ENCODE measurements at regions not wholly inside any gene's neighbourhood (a gene's known extent, or its start where the extent isn't known, plus 50 kb on each side); places are given as distances from the start of the nearest gene placed in this dataset.

- 68% methylated on average over 4 of the region's 4 CpGs for WGBS (ENCODE audit: low lambda C conversion rate, missing lambda C conversion rate)
These were observed 213.5 kb upstream of the MKI67 start for GRCh38 chr10:128339753-128340152.

GRCh38 chr10:128345353-128345752 is 219.1 kb upstream of the MKI67 start:
- Histone ChIP-seq H4K20me1 (ENCODE audit: insufficient read depth, poor library complexity, severe bottlenecking) (no peaks in the 10 kb centered on the region), H3K9me3 (ENCODE audit: low read depth) (no peaks in the 10 kb centered on the region), H3K27me3 (peaks cover 7% of the 10 kb centered on the region), H3K79me2 (no peaks in the 10 kb centered on the region), H3K4me3 (no peak overlapping the region), H3K4me2 (no peak overlapping the region), H3K27ac (no peak overlapping the region), H3K4me1 (ENCODE audit: insufficient read depth) (no peaks in the 10 kb centered on the region), H3K9me2 (replicated peaks; ENCODE audit: insufficient read depth) (no peaks in the 10 kb centered on the region), H2AFZ (no peak overlapping the region), H3K36me3 (replicated peaks; ENCODE audit: insufficient read depth, low read depth) (no peaks in the 10 kb centered on the region)
- no peak for DNase-seq (ENCODE audit: low spot score)
- 86% methylated on average over 4 of the region's 4 CpGs for WGBS (ENCODE audit: low lambda C conversion rate, missing lambda C conversion rate)
- TF ChIP-seq EZH2 (IDR thresholded peaks at IDR 0.05; ENCODE audit: borderline replicate concordance): no peak
- TF ChIP-seq, protein P1, sequence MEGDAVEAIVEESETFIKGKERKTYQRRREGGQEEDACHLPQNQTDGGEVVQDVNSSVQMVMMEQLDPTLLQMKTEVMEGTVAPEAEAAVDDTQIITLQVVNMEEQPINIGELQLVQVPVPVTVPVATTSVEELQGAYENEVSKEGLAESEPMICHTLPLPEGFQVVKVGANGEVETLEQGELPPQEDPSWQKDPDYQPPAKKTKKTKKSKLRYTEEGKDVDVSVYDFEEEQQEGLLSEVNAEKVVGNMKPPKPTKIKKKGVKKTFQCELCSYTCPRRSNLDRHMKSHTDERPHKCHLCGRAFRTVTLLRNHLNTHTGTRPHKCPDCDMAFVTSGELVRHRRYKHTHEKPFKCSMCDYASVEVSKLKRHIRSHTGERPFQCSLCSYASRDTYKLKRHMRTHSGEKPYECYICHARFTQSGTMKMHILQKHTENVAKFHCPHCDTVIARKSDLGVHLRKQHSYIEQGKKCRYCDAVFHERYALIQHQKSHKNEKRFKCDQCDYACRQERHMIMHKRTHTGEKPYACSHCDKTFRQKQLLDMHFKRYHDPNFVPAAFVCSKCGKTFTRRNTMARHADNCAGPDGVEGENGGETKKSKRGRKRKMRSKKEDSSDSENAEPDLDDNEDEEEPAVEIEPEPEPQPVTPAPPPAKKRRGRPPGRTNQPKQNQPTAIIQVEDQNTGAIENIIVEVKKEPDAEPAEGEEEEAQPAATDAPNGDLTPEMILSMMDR (IDR thresholded peaks at IDR 0.05; ENCODE audit: poor library complexity): no peak
- no peak for TF ChIP-seq EZH2phosphoT487 (IDR thresholded peaks at IDR 0.05; ENCODE audit: low read depth, severe bottlenecking, unreplicated experiment)

More at GRCh38 chr10:128339753-128340152, 213.5 kb upstream of the MKI67 start:
- Histone ChIP-seq H3K27ac (no peak overlapping the region), H3K4me3 (no peak overlapping the region), H3K4me2 (no peak overlapping the region), H3K4me1 (ENCODE audit: insufficient read depth) (no peaks in the 10 kb centered on the region), H3K9me2 (replicated peaks; ENCODE audit: insufficient read depth) (no peaks in the 10 kb centered on the region), H3K36me3 (replicated peaks; ENCODE audit: insufficient read depth, low read depth) (no peaks in the 10 kb centered on the region), H4K20me1 (ENCODE audit: insufficient read depth, poor library complexity, severe bottlenecking) (no peaks in the 10 kb centered on the region), H3K27me3 (peaks cover 3% of the 10 kb centered on the region), H3K79me2 (no peaks in the 10 kb centered on the region), H3K9me3 (ENCODE audit: low read depth) (no peaks in the 10 kb centered on the region), H2AFZ (no peak overlapping the region)
- TF ChIP-seq EZH2phosphoT487 (IDR thresholded peaks at IDR 0.05; ENCODE audit: low read depth, severe bottlenecking, unreplicated experiment) (no peak), EZH2 (IDR thresholded peaks at IDR 0.05; ENCODE audit: borderline replicate concordance) (no peak)
- TF ChIP-seq, protein P1 (IDR thresholded peaks at IDR 0.05; ENCODE audit: poor library complexity): no peak
- no peak for DNase-seq (ENCODE audit: low spot score)

GRCh38 chr10:128360783-128361182 is 234.6 kb upstream of the MKI67 start:
- Histone ChIP-seq H3K9me2 (replicated peaks; ENCODE audit: insufficient read depth) (no peaks in the 10 kb centered on the region), H3K27me3 (no peaks in the 10 kb centered on the region), H4K20me1 (ENCODE audit: insufficient read depth, poor library complexity, severe bottlenecking) (no peaks in the 10 kb centered on the region), H2AFZ (no peak overlapping the region), H3K27ac (no peak overlapping the region), H3K4me1 (ENCODE audit: insufficient read depth) (no peaks in the 10 kb centered on the region), H3K4me3 (no peak overlapping the region), H3K9me3 (ENCODE audit: low read depth) (no peaks in the 10 kb centered on the region), H3K79me2 (no peaks in the 10 kb centered on the region), H3K4me2 (no peak overlapping the region), H3K36me3 (replicated peaks; ENCODE audit: insufficient read depth, low read depth) (no peaks in the 10 kb centered on the region)
- DNase-seq (ENCODE audit: low spot score): no peak
- TF ChIP-seq EZH2 (IDR thresholded peaks at IDR 0.05; ENCODE audit: borderline replicate concordance): no peak
- TF ChIP-seq EZH2phosphoT487 (IDR thresholded peaks at IDR 0.05; ENCODE audit: low read depth, severe bottlenecking, unreplicated experiment): no peak
- TF ChIP-seq, protein P1 (IDR thresholded peaks at IDR 0.05; ENCODE audit: poor library complexity): no peak
- 85% methylated on average over 3 of the region's 3 CpGs for WGBS (ENCODE audit: low lambda C conversion rate, missing lambda C conversion rate)

DNA sequence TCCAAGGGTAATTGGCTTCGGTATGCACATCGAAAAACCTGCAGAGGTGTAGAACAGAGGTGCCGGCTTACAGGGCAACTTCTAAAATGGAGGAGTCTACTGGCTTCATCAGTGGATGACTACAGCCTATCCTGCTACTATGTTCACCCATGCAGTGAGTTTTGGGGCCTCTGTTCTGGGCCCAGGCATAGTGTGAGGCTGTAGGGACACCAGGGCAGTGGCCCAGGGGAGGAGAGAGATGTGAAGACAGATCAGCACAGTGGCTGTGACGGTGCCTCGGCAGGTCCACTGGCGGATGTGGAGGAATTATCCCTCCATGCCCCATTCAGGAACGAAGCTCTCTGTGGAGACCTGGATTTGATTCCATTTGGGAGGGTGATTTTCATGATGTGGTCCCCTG is 235.3 kb upstream of the MKI67 start:
- Histone ChIP-seq H3K4me1 (ENCODE audit: insufficient read depth) (no peaks in the 10 kb centered on the region), H3K36me3 (replicated peaks; ENCODE audit: insufficient read depth, low read depth) (no peaks in the 10 kb centered on the region), H3K4me3 (no peak overlapping the region), H3K4me2 (no peak overlapping the region), H3K27me3 (no peaks in the 10 kb centered on the region), H3K9me2 (replicated peaks; ENCODE audit: insufficient read depth) (no peaks in the 10 kb centered on the region), H3K79me2 (no peaks in the 10 kb centered on the region), H3K27ac (no peak overlapping the region), H3K9me3 (ENCODE audit: low read depth) (no peaks in the 10 kb centered on the region), H2AFZ (no peak overlapping the region), H4K20me1 (ENCODE audit: insufficient read depth, poor library complexity, severe bottlenecking) (no peaks in the 10 kb centered on the region)
- WGBS (ENCODE audit: low lambda C conversion rate, missing lambda C conversion rate): 94% methylated on average over 7 of the region's 7 CpGs
- DNase-seq (ENCODE audit: low spot score): no peak
- TF ChIP-seq, protein P1 (IDR thresholded peaks at IDR 0.05; ENCODE audit: poor library complexity): no peak
- TF ChIP-seq EZH2 (IDR thresholded peaks at IDR 0.05; ENCODE audit: borderline replicate concordance) (no peak), EZH2phosphoT487 (IDR thresholded peaks at IDR 0.05; ENCODE audit: low read depth, severe bottlenecking, unreplicated experiment) (no peak)
